Skeletal muscle satellite cell (primary cell): ENCODE measurements at regions not wholly inside any gene's neighbourhood (a gene's known extent, or its start where the extent isn't known, plus 50 kb on each side); places are given as distances from the start of the nearest gene placed in this dataset.

Experiments
- H3K27me3 ChIP-seq: 2 replicates; pipeline ENCODE4 v1.7.0; 2013; ENCODE audit warnings: low read length; ENCODE audit not compliant: control insufficient read depth, insufficient read depth
- H3K36me3 ChIP-seq: 2 replicates; pipeline ENCODE4 v1.7.0; 2013; ENCODE audit warnings: mild to moderate bottlenecking, control low read depth, low read length; ENCODE audit not compliant: insufficient read depth
- H3K4me1 ChIP-seq: 2 replicates; pipeline ENCODE4 v1.7.0; 2013; ENCODE audit warnings: low read length; ENCODE audit not compliant: control insufficient read depth, insufficient read depth
- H3K4me2 ChIP-seq: 2 replicates; pipeline ENCODE4 v1.7.0; 2013; ENCODE audit warnings: mild to moderate bottlenecking, low read length
- H3K4me3 ChIP-seq: 2 replicates; pipeline ENCODE4 v1.7.0; 2013; ENCODE audit warnings: low read length
- H3K9ac ChIP-seq: 2 replicates; pipeline ENCODE4 v1.7.0; 2013; ENCODE audit warnings: mild to moderate bottlenecking, low read depth, low read length, moderate library complexity
- H3K9me3 ChIP-seq: replicated peaks from 2 replicates; pipeline ENCODE4 v1.7.0; 2013; ENCODE audit warnings: mild to moderate bottlenecking, control low read depth, low read length

GRCh38 chr6:142686507-142686887, 258.5 kb downstream of the HIVEP2 start:
- H3K27me3 ChIP-seq, result no peaks in the 10 kb centered on the region
- H3K9me3 ChIP-seq, result no peaks in the 10 kb centered on the region
- H3K4me1 ChIP-seq, result no peaks in the 10 kb centered on the region
- no peak overlapping the region for H3K4me3 ChIP-seq
- no peak overlapping the region for H3K9ac ChIP-seq
- no peaks in the 10 kb centered on the region for H3K36me3 ChIP-seq
- H3K4me2 ChIP-seq, result no peak overlapping the region

GRCh38 chr6:142692942-142693341, 252.0 kb downstream of the HIVEP2 start:
- peaks cover 37% of the 10 kb centered on the region for H3K4me1 ChIP-seq
- peak overlapping the region; percentile 68 for H3K9ac ChIP-seq
- peak overlapping the region; percentile 48 for H3K4me3 ChIP-seq

GRCh38 chr6:142693441-142693840, 251.5 kb downstream of the HIVEP2 start:
- H3K9me3 ChIP-seq, result no peaks in the 10 kb centered on the region
- H3K9ac ChIP-seq, result peak overlapping the region; percentile 68
- H3K4me2 ChIP-seq, result peak overlapping the region; percentile 76
- H3K4me3 ChIP-seq, result peak overlapping the region; percentile 48
- no peaks in the 10 kb centered on the region for H3K36me3 ChIP-seq
- no peaks in the 10 kb centered on the region for H3K27me3 ChIP-seq
- peaks cover 37% of the 10 kb centered on the region for H3K4me1 ChIP-seq

More at GRCh38 chr6:142692942-142693341, 252.0 kb downstream of the HIVEP2 start:
- no peaks in the 10 kb centered on the region for H3K36me3 ChIP-seq
- no peaks in the 10 kb centered on the region for H3K9me3 ChIP-seq
- H3K4me2 ChIP-seq, result peak overlapping the region; percentile 76
- H3K27me3 ChIP-seq, result no peaks in the 10 kb centered on the region

- H3K36me3 ChIP-seq, result no peaks in the 10 kb centered on the region
- H3K4me1 ChIP-seq, result peaks cover 37% of the 10 kb centered on the region
- no peaks in the 10 kb centered on the region for H3K27me3 ChIP-seq
- H3K9me3 ChIP-seq, result no peaks in the 10 kb centered on the region
- no peak overlapping the region for H3K4me3 ChIP-seq
- H3K9ac ChIP-seq, result peak overlapping the region; percentile 18
- no peak overlapping the region for H3K4me2 ChIP-seq
These were observed 250.9 kb downstream of the HIVEP2 start for GRCh38 chr6:142694054-142694453.

GRCh38 chr6:142695016-142695415, 250.0 kb downstream of the HIVEP2 start:
- Histone ChIP-seq H3K4me1 (peaks cover 37% of the 10 kb centered on the region), H3K9me3 (no peaks in the 10 kb centered on the region), H3K9ac (no peak overlapping the region), H3K27me3 (no peaks in the 10 kb centered on the region), H3K4me2 (no peak overlapping the region), H3K4me3 (no peak overlapping the region), H3K36me3 (no peaks in the 10 kb centered on the region)

- H3K9me3 ChIP-seq, result no peaks in the 10 kb centered on the region
- H3K4me1 ChIP-seq, result peaks cover 37% of the 10 kb centered on the region
- H3K4me3 ChIP-seq, result no peak overlapping the region
- no peaks in the 10 kb centered on the region for H3K36me3 ChIP-seq
- H3K4me2 ChIP-seq, result peak overlapping the region; percentile 24
- peak overlapping the region; percentile 5 for H3K9ac ChIP-seq
- H3K27me3 ChIP-seq, result no peaks in the 10 kb centered on the region
These were observed 248.6 kb downstream of the HIVEP2 start for GRCh38 chr6:142696123-142697000.

GRCh38 chr6:142697001-142697335, 248.0 kb downstream of the HIVEP2 start:
- H3K4me2 ChIP-seq, result no peak overlapping the region
- no peaks in the 10 kb centered on the region for H3K36me3 ChIP-seq
- H3K4me3 ChIP-seq, result no peak overlapping the region
- peaks cover 37% of the 10 kb centered on the region for H3K4me1 ChIP-seq
- no peaks in the 10 kb centered on the region for H3K27me3 ChIP-seq
- H3K9me3 ChIP-seq, result no peaks in the 10 kb centered on the region
- H3K9ac ChIP-seq, result no peak overlapping the region

GRCh38 chr6:142697922-142698321, 247.1 kb downstream of the HIVEP2 start:
- Histone ChIP-seq H3K4me2 (no peak overlapping the region), H3K9ac (no peak overlapping the region), H3K9me3 (no peaks in the 10 kb centered on the region), H3K4me3 (no peak overlapping the region), H3K27me3 (no peaks in the 10 kb centered on the region), H3K4me1 (peaks cover 37% of the 10 kb centered on the region), H3K36me3 (no peaks in the 10 kb centered on the region)

- no peak overlapping the region for H3K4me2 ChIP-seq
- no peaks in the 10 kb centered on the region for H3K27me3 ChIP-seq
- no peaks in the 10 kb centered on the region for H3K9me3 ChIP-seq
- no peaks in the 10 kb centered on the region for H3K36me3 ChIP-seq
- peaks cover 29% of the 10 kb centered on the region for H3K4me1 ChIP-seq
- H3K9ac ChIP-seq, result no peak overlapping the region
- no peak overlapping the region for H3K4me3 ChIP-seq
These were observed 246.2 kb downstream of the HIVEP2 start for GRCh38 chr6:142698751-142699150.

- Histone ChIP-seq H3K36me3 (no peaks in the 10 kb centered on the region), H3K27me3 (no peaks in the 10 kb centered on the region), H3K9ac (no peak overlapping the region), H3K4me3 (no peak overlapping the region), H3K9me3 (no peaks in the 10 kb centered on the region), H3K4me2 (no peak overlapping the region), H3K4me1 (peaks cover 22% of the 10 kb centered on the region)
These were observed 245.6 kb downstream of the HIVEP2 start for GRCh38 chr6:142699391-142699790.

GRCh38 chr6:142700032-142700431, 244.9 kb downstream of the HIVEP2 start:
- no peaks in the 10 kb centered on the region for H3K36me3 ChIP-seq
- H3K4me1 ChIP-seq, result peaks cover 19% of the 10 kb centered on the region

More at GRCh38 chr6:142700032-142700431, 244.9 kb downstream of the HIVEP2 start:
- Histone ChIP-seq H3K4me3 (no peak overlapping the region), H3K9ac (no peak overlapping the region), H3K4me2 (no peak overlapping the region), H3K9me3 (no peaks in the 10 kb centered on the region), H3K27me3 (no peaks in the 10 kb centered on the region)
